IPS-NIHi11 (cell line): ENCODE measurements at regions not wholly inside any gene's neighbourhood (a gene's known extent, or its start where the extent isn't known, plus 50 kb on each side); places are given as distances from the start of the nearest gene placed in this dataset.
A peak's percentile ranks its signal among the peaks of the same experiment; 100 is the strongest.

Experiments used
- DNase-seq: peaks from one replicate; pipeline ENCODE4 v3.0.0; 2012; ENCODE audit warnings: mixed read lengths, low spot score

DNA sequence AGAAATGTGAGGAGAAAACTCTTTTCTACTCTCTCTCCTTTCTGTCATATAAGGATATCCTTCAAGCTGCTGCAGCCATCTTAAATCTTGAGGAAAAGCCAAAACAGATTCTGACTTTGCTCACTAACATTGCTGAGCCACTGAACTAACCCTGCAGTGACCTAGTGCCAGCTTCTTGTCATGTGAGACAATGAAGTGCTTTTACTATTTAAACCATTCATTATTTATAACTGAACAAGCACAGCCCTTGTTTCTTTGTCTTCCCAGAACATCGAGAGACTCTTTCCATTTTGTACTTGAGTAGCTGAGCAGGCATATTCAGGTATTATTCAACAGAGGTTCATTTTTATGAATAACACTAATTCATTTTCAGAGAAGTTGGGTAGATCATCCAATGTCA, 455.0 kb upstream of the TMPO start:
- DNase-seq = no peak

DNA sequence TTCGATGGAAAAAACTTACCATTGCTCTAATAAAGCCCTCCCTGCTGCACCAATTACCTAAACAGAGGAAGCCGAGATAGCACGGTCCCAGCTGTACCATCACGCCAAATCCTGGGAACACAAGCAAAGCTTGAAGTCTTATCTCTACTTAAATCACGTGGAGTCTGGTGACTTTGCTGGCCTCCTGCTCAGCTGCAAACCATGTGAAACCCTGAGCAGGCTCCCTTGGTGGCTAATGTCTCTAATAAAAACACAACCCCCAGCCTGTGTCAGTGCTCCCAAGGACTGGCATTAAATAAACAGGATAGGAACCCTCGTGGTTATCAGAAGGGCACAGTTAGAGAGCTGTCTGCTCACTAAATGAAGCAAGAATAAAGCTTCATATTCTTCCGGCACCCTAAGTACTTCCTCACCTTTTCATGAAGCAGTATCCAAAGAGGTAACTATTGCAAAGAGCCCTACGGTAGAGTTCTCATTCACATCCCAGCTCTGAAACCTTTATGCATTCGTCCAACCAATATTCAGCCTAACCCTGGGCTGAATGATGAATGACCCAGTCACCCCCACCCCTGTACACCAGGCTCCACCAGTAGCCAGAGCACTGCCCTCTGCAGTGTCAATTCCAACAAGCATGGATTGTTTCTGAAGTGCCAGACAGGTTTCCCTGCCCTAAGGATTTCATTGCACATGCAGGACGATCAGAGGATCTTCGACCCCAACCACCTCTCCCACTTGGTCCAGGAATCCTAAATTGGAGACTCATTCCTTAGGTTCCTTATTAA, 452.7 kb upstream of the TMPO start:
- no peak for DNase-seq

GRCh38 chr12:98064501-98064900, 450.9 kb upstream of the TMPO start:
- no peak for DNase-seq

- DNase-seq = no peak
Measured at GRCh38 chr12:98067795-98068194, 447.6 kb upstream of the TMPO start.

- no peak for DNase-seq
Measured at GRCh38 chr12:98073610-98074009, 441.8 kb upstream of the TMPO start.

DNA sequence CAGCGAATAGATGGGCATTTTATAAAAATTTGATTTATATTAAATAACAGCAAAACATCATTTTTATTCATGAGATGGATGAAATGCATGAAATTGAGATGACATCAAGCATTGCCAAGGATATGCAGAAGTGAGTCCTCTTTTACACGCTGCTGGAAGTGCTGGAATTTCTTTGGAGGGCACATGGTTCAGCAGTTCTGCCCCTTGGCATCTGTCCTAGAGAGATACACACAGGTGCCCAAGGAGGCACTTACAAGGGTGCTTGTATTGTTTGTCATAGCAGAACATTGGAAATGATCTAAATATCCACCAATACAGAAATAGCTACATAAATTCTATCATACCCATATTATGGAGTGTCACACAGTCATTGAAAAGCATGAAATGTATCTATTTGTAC, 441.1 kb upstream of the TMPO start:
- DNase-seq = no peak

- no peak for DNase-seq
Measured at GRCh38 chr12:98084391-98084790, 431.0 kb upstream of the TMPO start.

DNA sequence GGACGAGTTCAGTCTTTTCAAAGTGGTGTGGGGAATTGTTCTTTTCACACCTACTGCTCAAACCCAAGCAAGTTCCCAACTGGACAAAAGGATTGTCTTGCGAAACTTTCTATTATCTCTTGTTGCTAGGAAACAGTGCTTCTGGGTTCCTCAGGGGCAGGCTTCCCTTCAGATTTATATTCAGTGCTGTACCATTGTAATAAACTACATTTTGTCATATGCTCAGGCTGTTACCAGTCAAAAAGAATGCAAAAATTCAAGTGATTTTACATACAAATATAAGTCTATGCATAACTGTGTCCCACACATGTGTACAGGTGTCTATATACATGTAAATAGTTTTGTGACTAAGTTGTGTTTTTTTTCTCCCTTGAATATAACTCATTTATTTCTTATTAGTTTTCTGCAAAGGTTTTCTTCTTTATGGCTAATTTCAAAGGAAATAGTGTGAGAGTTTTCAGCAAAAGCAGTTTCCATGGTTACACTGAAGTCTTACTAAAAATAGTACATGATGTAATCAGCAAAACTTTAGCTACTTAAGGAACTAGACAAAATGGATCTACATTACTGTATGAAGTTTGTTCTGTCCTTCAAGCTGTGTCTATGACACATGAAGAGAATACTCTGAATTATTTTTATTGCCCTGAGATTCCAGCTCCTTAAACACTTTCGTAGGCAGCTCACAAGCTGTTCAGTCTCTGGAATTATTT, 430.2 kb upstream of the TMPO start:
- peak; percentile 18 for DNase-seq

- no peak for DNase-seq
Measured at GRCh38 chr12:98090731-98091130, 424.7 kb upstream of the TMPO start.

- DNase-seq = no peak
Measured at GRCh38 chr12:98096436-98096835, 419.0 kb upstream of the TMPO start.

- DNase-seq = no peak
Measured at GRCh38 chr12:98106031-98106683, 409.2 kb upstream of the TMPO start.

DNA sequence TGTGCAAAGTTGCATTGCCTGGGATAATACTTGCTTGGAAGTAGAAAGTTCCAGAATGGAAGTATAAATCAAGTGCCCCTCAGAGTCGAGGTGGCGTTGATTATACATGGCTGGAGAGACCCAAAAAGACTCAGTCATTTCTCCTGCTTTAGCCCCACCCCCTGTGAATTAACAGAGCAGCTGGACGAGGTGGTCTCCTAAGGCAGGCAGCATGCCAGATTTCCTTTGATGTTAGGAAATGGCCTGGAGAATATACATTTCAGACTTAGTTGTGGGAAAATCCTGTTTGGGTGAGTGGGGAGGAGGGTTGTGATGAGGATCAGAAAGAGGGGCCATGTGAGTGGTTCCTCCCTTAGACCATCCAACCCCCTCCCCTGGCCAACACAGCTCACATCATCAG, 406.1 kb upstream of the TMPO start:
- DNase-seq = no peak

GRCh38 chr12:98110536-98110935, 404.9 kb upstream of the TMPO start:
- no peak for DNase-seq

DNA sequence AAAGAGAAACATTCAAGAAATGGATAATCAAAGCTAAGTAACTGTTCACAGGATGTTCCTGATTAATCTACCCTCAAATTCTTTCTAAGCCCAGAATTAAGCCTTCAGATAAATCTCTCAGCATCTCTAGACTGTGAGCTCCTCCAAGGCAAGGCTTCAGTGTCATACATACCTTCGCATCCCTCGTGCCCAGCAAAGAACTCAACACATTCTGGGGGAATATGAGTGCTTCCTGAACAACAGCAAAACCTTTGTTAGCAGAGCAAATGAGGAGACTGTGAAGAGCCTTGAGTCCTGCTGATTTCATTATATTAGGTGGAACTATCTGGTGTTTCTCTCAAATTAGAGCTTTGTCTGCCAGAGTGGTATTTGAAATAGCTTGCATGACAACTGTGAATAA, 401.8 kb upstream of the TMPO start:
- no peak for DNase-seq

GRCh38 chr12:98121963-98122362, 393.4 kb upstream of the TMPO start:
- DNase-seq = no peak

- peak; percentile 10 for DNase-seq
Measured at GRCh38 chr12:98123021-98123461, 392.3 kb upstream of the TMPO start.

GRCh38 chr12:98126637-98127335, 388.6 kb upstream of the TMPO start:
- DNase-seq = peak; percentile 9

- no peak for DNase-seq
Measured at GRCh38 chr12:98127336-98127679, 388.1 kb upstream of the TMPO start.

DNA sequence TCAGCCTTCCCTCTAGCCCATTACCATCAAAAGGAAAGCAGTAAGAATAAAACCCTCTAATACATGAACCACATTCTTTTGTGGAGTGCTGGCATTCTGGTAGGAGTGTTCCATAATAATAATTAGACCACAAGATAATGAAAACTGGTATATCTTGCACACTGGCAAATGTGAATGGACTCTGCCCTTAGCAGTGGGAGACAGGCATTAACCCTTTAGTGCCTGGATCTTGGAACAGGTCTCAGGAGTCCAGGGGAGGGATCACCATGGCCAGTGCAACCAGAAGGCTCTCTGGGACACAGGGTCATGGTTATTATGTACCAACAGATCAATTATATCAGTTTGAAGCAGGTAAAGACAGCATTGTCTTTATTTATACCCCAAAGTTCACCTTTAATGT, 387.5 kb upstream of the TMPO start:
- DNase-seq = no peak

GRCh38 chr12:98136544-98136943, 378.8 kb upstream of the TMPO start:
- no peak for DNase-seq

GRCh38 chr12:98137278-98137677, 378.1 kb upstream of the TMPO start:
- DNase-seq = no peak

- no peak for DNase-seq
Measured at GRCh38 chr12:98144953-98145352, 370.4 kb upstream of the TMPO start.

DNA sequence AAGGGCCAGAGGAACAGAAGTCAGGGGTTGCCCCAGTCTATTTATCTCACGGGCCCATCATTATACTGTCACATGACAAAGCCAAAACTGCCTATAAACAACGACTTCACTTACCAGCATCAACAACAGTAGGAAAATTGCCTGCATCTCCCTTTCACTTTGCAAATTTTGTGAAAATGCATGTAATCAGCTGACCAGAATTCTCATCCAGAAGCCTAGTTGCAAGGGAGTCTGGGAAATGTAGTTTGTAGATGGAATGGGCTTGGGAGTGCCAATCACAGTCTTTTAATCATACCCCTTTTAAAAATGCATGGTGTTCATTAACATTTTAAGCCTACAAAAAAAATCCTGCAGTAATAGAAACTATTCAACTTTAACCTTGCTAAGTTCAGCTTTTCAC, 369.3 kb upstream of the TMPO start:
- no peak for DNase-seq
